ENCODE measurements at regions not wholly inside any gene's neighbourhood (a gene's known extent, or its start where the extent isn't known, plus 50 kb on each side); places are given as distances from the start of the nearest gene placed in this dataset.

DNA sequence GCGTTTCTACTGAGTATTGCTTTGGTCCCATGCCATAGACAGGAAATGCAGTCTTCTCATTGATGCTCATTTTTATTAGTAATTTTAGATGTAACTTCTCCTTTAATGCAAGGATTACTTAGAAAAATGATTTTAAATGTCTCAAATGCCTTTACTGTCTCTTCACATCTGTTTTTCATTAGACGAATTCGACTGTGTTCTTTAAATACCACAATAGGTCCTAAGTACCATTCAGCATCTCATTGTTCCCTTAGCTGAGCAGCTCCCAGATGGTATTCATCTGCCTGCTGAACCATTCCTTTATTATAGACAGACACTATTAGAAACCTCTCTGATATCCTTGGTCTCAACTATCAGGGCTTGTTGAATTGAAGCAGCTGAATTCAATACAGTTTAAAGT is 113.6 kb downstream of the LSMEM1 start:
- TF ChIP-seq EP300 (IDR thresholded peaks at IDR 0.05) (no peak), POLR2AphosphoS5 (IDR thresholded peaks at IDR 0.05) (no peak), POLR2A (IDR thresholded peaks at IDR 0.05) (no peak)
- TF ChIP-seq, protein P1, sequence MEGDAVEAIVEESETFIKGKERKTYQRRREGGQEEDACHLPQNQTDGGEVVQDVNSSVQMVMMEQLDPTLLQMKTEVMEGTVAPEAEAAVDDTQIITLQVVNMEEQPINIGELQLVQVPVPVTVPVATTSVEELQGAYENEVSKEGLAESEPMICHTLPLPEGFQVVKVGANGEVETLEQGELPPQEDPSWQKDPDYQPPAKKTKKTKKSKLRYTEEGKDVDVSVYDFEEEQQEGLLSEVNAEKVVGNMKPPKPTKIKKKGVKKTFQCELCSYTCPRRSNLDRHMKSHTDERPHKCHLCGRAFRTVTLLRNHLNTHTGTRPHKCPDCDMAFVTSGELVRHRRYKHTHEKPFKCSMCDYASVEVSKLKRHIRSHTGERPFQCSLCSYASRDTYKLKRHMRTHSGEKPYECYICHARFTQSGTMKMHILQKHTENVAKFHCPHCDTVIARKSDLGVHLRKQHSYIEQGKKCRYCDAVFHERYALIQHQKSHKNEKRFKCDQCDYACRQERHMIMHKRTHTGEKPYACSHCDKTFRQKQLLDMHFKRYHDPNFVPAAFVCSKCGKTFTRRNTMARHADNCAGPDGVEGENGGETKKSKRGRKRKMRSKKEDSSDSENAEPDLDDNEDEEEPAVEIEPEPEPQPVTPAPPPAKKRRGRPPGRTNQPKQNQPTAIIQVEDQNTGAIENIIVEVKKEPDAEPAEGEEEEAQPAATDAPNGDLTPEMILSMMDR (IDR thresholded peaks at IDR 0.05), result no peak
- no peak overlapping the region for H3K27ac ChIP-seq
- no peak for ATAC-seq
- no peak overlapping the region for H3K4me3 ChIP-seq
- no peaks in the 10 kb centered on the region for H3K36me3 ChIP-seq
- no peaks in the 10 kb centered on the region for H3K9me3 ChIP-seq
- no peaks in the 10 kb centered on the region for H3K27me3 ChIP-seq
- 34 to 46% methylated on average over 3 of the region's 3 CpGs for WGBS, 2 donors (ENCODE audit: low coverage in 1 of 2)
- H3K4me1 ChIP-seq, result peaks cover 0 to 14% (median 0%) of the 10 kb centered on the region in 3 donors

DNA sequence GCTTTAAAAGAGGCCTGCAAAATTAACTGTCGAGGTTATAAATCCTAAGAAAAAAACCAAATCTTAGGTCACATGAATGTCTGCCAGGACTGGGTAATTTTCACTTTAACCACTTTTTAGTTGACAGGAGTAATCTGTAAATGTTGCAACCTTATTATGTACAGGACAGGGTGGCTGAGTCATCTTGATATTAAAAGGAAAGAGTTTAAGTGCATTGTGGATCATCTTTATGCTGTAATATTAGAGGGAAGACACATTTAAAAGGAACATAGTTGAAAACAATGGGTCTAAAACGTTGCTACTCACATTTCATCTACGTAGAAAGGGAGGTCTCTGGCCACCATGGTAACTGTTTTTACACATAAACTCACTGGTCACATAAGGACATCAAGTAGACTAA is 115.5 kb downstream of the LSMEM1 start:
- H3K4me1 ChIP-seq, result peaks cover 0 to 14% (median 0%) of the 10 kb centered on the region in 3 donors
- no peaks in the 10 kb centered on the region for H3K27me3 ChIP-seq
- no peak overlapping the region for H3K4me3 ChIP-seq
- H3K9me3 ChIP-seq, result no peaks in the 10 kb centered on the region
- no peak overlapping the region for H3K27ac ChIP-seq
- no peaks in the 10 kb centered on the region for H3K36me3 ChIP-seq
- 4 to 5% methylated on average over 3 of the region's 3 CpGs for WGBS, 2 donors (ENCODE audit: low coverage in 1 of 2)
- ATAC-seq, result no peak
- TF ChIP-seq EP300 (IDR thresholded peaks at IDR 0.05) (no peak), POLR2A (IDR thresholded peaks at IDR 0.05) (no peak), POLR2AphosphoS5 (IDR thresholded peaks at IDR 0.05) (no peak)
- TF ChIP-seq, protein P1 (IDR thresholded peaks at IDR 0.05), result no peak

DNA sequence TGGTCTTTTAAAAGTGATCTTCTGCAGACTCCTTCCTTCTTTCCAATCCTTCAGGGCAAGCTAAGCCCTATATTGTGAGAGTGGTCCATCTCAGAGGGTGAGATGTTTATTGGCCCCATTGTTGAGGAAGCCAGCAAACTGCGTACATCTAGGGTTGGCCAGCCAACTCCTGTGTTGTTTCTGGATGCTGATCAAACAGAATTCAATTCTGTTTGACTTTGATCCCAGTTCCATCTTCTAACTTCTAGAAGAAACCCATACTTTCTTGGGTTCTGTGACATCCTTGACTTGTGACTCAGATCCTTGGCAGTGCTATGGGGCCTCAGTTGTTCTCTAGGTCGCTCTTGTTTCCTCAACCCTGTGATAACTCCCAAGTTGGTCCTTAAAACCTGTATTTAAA is 116.2 kb downstream of the LSMEM1 start:
- Histone ChIP-seq H3K4me1 (peaks cover 0 to 14% (median 0%) of the 10 kb centered on the region in 3 donors), H3K9me3 (no peaks in the 10 kb centered on the region), H3K27ac (no peak overlapping the region), H3K27me3 (no peaks in the 10 kb centered on the region), H3K36me3 (no peaks in the 10 kb centered on the region), H3K4me3 (no peak overlapping the region)
- no peak for ATAC-seq
- no peak for TF ChIP-seq POLR2AphosphoS5 (IDR thresholded peaks at IDR 0.05)
- TF ChIP-seq EP300 (IDR thresholded peaks at IDR 0.05), result no peak
- TF ChIP-seq, protein P1 (IDR thresholded peaks at IDR 0.05), result no peak
- TF ChIP-seq POLR2A (IDR thresholded peaks at IDR 0.05), result no peak
- WGBS, 2 donors (ENCODE audit: low coverage in 1 of 2), result 47 to 67% methylated on average over 1 to 2 of the region's 2 CpGs

DNA sequence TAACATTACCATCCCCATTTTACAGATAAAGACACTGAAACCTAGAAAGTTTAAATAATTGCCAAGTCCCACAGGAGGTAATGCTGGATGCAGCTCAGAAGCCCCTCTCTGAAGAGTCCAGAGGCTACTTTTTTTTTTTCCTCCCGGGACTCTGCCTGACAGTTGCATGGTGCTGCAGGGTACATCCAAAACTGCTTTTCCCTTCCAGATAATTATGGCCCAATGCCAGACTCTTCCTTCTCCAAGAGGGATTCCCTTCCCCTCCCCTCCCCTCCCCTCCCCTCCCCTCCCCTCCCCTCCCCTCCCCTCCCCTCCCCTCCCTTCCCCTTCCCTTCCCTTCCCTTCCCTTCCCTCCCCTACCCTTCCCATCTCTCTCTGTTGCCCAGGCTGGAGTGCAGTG is 122.9 kb downstream of the LSMEM1 start:
- H3K27ac ChIP-seq, result no peak overlapping the region
- WGBS, 2 donors (ENCODE audit: low coverage in 1 of 2), result 67 to 71% methylated on average over 1 of the region's 1 CpG
- no peak for ATAC-seq
- H3K4me3 ChIP-seq, result no peak overlapping the region
- no peaks in the 10 kb centered on the region for H3K4me1 ChIP-seq
- no peaks in the 10 kb centered on the region for H3K27me3 ChIP-seq
- no peaks in the 10 kb centered on the region for H3K36me3 ChIP-seq
- H3K9me3 ChIP-seq, result no peaks in the 10 kb centered on the region
- TF ChIP-seq, protein P1 (IDR thresholded peaks at IDR 0.05), result no peak
- TF ChIP-seq EP300 (IDR thresholded peaks at IDR 0.05), result no peak
- no peak for TF ChIP-seq POLR2AphosphoS5 (IDR thresholded peaks at IDR 0.05)
- no peak for TF ChIP-seq POLR2A (IDR thresholded peaks at IDR 0.05)

DNA sequence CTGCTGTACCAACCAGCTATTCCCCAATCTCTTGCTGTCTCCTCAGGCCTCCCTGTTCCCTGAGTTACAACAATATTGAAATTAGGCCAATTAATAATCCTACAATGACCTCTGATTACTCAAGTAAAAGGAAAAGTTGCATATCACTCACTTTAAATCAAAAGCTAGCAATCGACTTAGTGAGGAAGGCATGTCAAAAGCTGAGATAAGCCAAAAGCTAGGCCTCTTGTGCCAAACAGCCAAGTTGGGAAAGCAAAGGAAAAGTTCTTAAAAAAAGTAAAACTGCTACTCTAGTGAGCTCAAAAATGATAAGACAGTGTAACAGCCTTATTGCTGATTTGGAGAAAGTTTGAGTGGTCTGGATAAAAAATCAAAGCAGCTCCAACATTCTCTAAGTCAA is 129.8 kb downstream of the LSMEM1 start:
- Histone ChIP-seq H3K27me3 (no peaks in the 10 kb centered on the region), H3K4me1 (no peaks in the 10 kb centered on the region), H3K27ac (no peak overlapping the region), H3K36me3 (no peaks in the 10 kb centered on the region), H3K9me3 (no peaks in the 10 kb centered on the region), H3K4me3 (no peak overlapping the region)
- WGBS, 2 donors (ENCODE audit: low coverage in 1 of 2), result 9 to 40% methylated on average over 1 of the region's 1 CpG
- TF ChIP-seq, protein P1 (IDR thresholded peaks at IDR 0.05), result no peak
- TF ChIP-seq POLR2A (IDR thresholded peaks at IDR 0.05) (no peak), EP300 (IDR thresholded peaks at IDR 0.05) (no peak), POLR2AphosphoS5 (IDR thresholded peaks at IDR 0.05) (no peak)
- no peak for ATAC-seq
